ENCODE measurements at regions not wholly inside any gene's neighbourhood (a gene's known extent, or its start where the extent isn't known, plus 50 kb on each side); places are given as distances from the start of the nearest gene placed in this dataset.
"Not testable (repeated sequence)": the region's sequence is repeated elsewhere in the genome, so short reads cannot be mapped to it uniquely, and the experiment has no call there.

DNA sequence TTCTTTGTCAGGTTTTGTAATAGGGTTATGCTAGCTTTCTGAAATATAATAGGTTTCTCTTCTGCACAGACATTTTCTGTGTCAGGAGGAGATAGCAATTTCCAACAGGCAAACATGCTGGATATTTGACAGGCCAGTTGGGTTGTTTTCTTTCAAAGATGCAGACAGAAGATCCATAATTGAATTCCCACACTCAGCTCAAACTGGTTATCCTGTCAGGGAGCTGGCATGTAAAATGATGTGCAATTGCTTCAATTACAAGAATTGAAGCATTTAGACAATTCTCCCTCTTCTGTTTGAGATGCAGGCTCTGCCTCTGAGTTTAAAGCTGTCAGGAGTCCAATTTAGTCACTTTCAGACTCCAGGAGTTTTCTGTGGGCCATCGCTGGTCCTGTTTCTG is 146.2 kb upstream of the ZKSCAN2 start:
- H3K27ac Mint-ChIP-seq, result no peak overlapping the region
- H3K36me3 Mint-ChIP-seq, result no peaks in the 10 kb centered on the region
- H3K27me3 Mint-ChIP-seq, result peaks cover 10 to 13% of the 10 kb centered on the region in 2 donors
- DNase-seq (ENCODE audit: low spot score), result no peak
- no peaks in the 10 kb centered on the region for H3K9me3 Mint-ChIP-seq
- ATAC-seq, result no peak
- no peak overlapping the region for H3K4me3 Mint-ChIP-seq
- H3K4me1 Mint-ChIP-seq (ENCODE audit: low read depth in 2 of 2), result no peaks in the 10 kb centered on the region

DNA sequence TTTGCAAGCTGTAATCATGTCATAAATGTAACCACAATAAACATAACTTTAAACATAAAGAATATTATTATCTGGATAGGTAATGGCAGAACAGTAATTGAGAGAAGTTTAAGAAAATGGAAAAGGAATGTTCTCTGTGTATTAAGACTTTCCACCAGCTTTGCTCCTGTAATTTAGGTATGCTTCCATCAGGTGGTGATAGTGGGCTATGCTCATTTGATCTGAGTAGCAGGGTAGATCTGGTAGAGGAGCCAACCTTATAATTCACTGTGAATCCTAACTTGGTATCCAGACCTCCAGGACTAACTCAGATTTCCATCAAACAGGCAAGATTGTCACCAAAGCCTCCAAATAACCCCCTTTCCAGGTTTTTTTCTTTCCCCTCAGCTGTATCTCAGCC is 137.9 kb upstream of the ZKSCAN2 start:
- no peak for ATAC-seq
- DNase-seq (ENCODE audit: low spot score), result no peak
- no peaks in the 10 kb centered on the region for H3K9me3 Mint-ChIP-seq
- H3K27ac Mint-ChIP-seq, result no peak overlapping the region
- no peaks in the 10 kb centered on the region for H3K4me1 Mint-ChIP-seq (ENCODE audit: low read depth in 2 of 2)
- no peak overlapping the region for H3K4me3 Mint-ChIP-seq
- no peaks in the 10 kb centered on the region for H3K36me3 Mint-ChIP-seq
- peaks cover 4 to 5% of the 10 kb centered on the region in 2 donors for H3K27me3 Mint-ChIP-seq

DNA sequence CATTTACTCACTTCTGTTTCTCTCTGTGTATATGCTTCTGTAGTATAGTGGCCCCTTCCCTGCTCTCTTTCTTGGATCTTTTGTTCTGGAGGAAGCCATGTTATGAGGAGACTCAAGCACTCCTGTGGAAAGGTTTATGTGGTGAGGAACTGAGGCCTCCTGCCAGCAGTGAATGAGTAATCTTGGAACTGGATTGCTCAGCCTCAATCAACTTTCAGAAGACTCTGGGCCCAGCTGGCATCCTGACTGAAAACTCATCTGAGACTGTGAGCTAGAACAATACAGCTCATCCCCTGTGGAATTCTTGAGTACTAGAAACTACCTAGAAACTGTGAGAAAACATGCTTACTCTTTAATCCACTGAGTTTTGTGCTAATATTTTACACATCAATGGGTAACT is 133.1 kb upstream of the ZKSCAN2 start:
- ATAC-seq (no peak), DNase-seq (ENCODE audit: low spot score) (no peak)
- H3K9me3 Mint-ChIP-seq, result no peaks in the 10 kb centered on the region
- no peak overlapping the region for H3K27ac Mint-ChIP-seq
- no peaks in the 10 kb centered on the region for H3K4me1 Mint-ChIP-seq (ENCODE audit: low read depth in 2 of 2)
- no peak overlapping the region for H3K4me3 Mint-ChIP-seq
- peaks cover 5 to 15% of the 10 kb centered on the region in 2 donors for H3K27me3 Mint-ChIP-seq
- no peaks in the 10 kb centered on the region for H3K36me3 Mint-ChIP-seq

DNA sequence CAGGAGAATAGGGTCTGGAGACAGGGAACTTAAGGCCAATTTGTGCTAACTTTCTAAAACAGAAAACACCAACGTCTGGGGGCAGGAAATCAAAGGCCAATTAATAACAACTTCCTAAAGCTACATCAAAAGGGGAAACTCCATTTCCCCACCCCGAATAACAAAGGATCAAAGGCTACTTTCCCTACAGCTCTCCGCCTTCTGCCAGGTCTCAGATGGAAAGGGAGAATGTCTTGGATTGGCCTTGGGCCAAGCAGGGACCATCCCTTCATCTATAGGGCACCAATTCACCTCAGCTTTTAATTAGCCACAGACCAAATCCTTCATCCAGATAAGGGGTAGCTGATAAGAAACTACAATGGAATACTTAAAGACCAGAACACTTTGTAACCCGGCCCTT is 116.9 kb upstream of the ZKSCAN2 start:
- Mint-ChIP-seq H3K9me3 (no peaks in the 10 kb centered on the region), H3K4me3 (no peak overlapping the region), H3K27ac (no peak overlapping the region), H3K27me3 (peaks cover 7 to 13% of the 10 kb centered on the region in 2 donors), H3K4me1 (ENCODE audit: low read depth in 2 of 2) (no peaks in the 10 kb centered on the region), H3K36me3 (no peaks in the 10 kb centered on the region)
- DNase-seq (ENCODE audit: low spot score) (no peak), ATAC-seq (no peak)

DNA sequence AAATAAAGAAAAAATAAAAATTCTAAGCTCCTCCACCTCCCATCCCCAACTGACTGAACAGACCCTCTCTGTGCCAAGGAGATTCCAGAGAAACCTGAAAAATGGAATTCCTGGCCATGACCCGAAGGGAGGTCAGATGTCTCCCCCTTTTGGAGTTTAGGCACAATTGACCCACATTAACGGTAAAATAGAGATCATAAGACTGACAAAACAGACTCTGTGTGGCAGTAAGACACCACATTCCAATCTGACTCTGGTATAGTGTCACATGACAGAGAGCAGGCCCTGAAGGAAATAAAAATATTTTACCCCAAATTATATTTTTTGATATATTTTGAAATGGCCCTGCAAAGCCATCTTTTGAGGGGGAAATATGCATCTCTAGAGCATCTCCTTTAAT is 115.1 kb upstream of the ZKSCAN2 start:
- no peaks in the 10 kb centered on the region for H3K36me3 Mint-ChIP-seq

DNA sequence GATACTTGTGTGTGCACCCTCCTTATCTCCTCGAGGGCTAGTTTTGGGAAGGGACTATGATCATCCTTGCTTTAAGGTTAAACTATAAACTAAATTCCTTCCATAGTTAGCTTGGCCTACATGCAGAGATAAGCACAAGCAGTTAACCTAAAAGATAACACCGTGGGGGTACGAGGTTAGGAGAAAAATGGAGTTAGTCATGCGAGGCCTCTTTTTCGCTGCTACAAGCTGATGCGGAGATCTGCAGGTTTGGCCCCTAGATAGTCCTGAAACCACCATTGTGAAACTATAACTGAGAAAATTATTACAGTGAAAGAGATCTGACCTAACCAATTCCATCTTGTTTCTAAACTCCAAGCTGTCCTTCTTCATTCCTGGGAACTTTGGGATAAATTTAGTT is 113.7 kb upstream of the ZKSCAN2 start:
- H3K9me3 Mint-ChIP-seq, result no peaks in the 10 kb centered on the region
- H3K4me1 Mint-ChIP-seq (ENCODE audit: low read depth in 2 of 2), result no peaks in the 10 kb centered on the region
- H3K4me3 Mint-ChIP-seq, result no peak overlapping the region
- no peak for DNase-seq (ENCODE audit: low spot score)
- no peak overlapping the region for H3K27ac Mint-ChIP-seq
- no peak for ATAC-seq
- peaks cover 13% of the 10 kb centered on the region in 2 donors for H3K27me3 Mint-ChIP-seq
- no peaks in the 10 kb centered on the region for H3K36me3 Mint-ChIP-seq

More for the DNA sequence above, 115.1 kb upstream of the ZKSCAN2 start:
- no peak overlapping the region for H3K27ac Mint-ChIP-seq
- H3K9me3 Mint-ChIP-seq, result no peaks in the 10 kb centered on the region
- peaks cover 11 to 14% of the 10 kb centered on the region in 2 donors for H3K27me3 Mint-ChIP-seq
- no peak for DNase-seq (ENCODE audit: low spot score)
- H3K4me1 Mint-ChIP-seq (ENCODE audit: low read depth in 2 of 2), result no peaks in the 10 kb centered on the region
- no peak for ATAC-seq
- no peak overlapping the region for H3K4me3 Mint-ChIP-seq

DNA sequence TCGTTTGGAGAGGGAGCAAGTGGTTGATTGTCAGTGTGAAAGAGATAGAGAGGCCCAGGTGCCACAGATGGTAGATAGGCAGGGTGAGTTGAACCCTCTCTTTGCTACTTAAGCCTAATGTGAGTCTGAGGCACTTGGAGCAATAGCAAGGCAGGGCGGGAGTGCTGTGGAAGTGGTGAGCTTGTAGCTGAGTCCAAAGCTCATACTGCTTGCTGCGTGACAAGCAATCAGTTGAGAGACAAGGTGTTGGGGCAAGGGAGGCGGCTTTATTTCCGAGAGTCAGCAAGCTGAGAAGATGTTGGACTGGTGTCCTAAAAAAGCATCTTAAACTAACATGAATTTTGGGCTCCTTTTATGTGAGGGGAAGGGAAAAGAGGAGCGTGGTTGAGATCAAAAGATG is 112.9 kb upstream of the ZKSCAN2 start:
- H3K4me1 Mint-ChIP-seq (ENCODE audit: low read depth in 2 of 2), result no peaks in the 10 kb centered on the region
- H3K27me3 Mint-ChIP-seq, result peaks cover 15 to 19% of the 10 kb centered on the region in 2 donors
- no peak overlapping the region for H3K27ac Mint-ChIP-seq
- no peak for ATAC-seq
- no peaks in the 10 kb centered on the region for H3K36me3 Mint-ChIP-seq
- DNase-seq (ENCODE audit: low spot score), result no peak
- no peaks in the 10 kb centered on the region for H3K9me3 Mint-ChIP-seq
- no peak overlapping the region for H3K4me3 Mint-ChIP-seq

DNA sequence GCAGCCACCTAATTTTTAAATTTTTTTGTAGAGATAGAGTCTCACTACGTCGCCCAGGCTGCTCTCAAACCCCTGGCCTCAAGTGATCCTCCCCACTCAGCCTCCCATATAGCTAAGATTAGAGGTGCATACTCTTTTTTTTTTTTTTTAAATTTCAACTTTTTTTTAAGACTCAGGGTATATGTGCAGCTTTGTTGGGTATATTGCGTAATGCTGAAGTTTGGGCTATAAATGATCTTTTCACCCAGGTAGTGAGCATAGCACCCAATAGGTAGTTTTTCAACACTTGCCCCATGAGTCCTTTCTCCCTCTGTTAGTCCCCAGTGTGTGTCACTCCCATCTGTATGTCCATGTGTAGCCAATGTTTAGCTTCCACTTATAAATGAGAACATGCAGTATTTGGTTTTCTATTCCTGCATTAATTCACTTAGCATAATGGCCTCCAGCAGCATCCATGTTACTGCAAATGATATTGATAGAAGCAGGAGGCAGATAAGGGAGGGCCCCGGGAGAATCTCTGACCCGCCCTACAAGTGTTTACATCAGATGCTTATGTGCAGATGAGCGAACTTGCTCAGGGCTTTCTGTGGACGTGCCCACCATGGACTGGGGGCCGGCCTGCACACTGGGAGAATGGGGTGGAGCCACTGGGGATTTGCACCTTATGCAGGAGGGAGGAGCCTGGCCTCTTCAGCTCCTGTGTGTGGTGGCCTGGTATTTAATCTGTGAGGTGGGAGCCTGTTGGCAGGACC is 110.3 kb upstream of the ZKSCAN2 start:
- Mint-ChIP-seq H3K27ac (no peak overlapping the region), H3K9me3 (no peaks in the 10 kb centered on the region), H3K27me3 (peaks cover 20 to 25% of the 10 kb centered on the region in 2 donors), H3K36me3 (no peaks in the 10 kb centered on the region), H3K4me1 (ENCODE audit: low read depth in 2 of 2) (no peaks in the 10 kb centered on the region), H3K4me3 (no peak overlapping the region)
- DNase-seq (ENCODE audit: low spot score) (no peak), ATAC-seq (no peak)

DNA sequence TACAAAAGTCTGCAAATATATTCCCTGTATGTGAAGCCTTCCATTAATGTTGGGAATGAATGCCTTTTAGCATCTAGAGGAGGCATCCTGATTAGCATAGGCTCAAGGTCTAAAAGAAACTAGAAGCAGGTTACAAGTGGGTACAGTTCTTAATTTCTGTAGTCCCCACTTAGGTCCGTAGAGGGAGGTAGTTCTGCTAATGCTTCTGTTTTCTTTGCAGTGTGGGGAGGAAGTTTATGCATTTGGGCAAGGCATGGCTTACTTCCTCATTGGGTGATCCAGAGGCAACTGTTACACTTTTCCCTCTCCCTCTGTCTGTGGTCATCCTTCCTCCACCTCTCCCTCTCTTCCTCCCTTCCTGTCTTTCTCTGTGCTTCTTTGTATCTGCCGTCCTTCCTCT is 108.4 kb upstream of the ZKSCAN2 start:
- no peak for DNase-seq (ENCODE audit: low spot score)
- H3K4me3 Mint-ChIP-seq, result no peak overlapping the region
- H3K27me3 Mint-ChIP-seq, result peaks cover 25 to 26% of the 10 kb centered on the region in 2 donors
- H3K36me3 Mint-ChIP-seq, result no peaks in the 10 kb centered on the region
- no peak for ATAC-seq
- H3K4me1 Mint-ChIP-seq (ENCODE audit: low read depth in 2 of 2), result no peaks in the 10 kb centered on the region
- no peaks in the 10 kb centered on the region for H3K9me3 Mint-ChIP-seq
- H3K27ac Mint-ChIP-seq, result no peak overlapping the region

DNA sequence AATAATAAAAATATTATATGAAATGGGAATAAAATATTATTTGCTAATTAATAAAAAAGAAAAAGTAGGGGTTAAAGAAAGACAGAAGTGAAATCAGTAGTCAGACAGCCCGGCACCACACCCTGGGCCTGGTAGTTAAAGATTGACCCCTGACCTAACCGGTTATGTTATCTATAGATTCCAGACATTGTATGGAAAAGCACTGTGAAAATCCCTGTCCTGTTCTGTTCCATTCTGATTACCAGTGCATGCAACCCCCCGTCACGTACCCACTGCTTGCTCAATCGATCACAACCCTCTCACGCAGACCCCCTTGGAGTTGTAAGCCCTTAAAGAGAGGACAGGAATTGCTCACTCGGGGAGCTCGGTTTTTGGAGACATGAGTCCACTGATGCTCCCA is 101.9 kb upstream of the ZKSCAN2 start:
- not testable (repeated sequence) for H3K9me3 Mint-ChIP-seq; DNase-seq (ENCODE audit: low spot score); H3K36me3 Mint-ChIP-seq; ATAC-seq; H3K4me1 Mint-ChIP-seq (ENCODE audit: low read depth in 2 of 2); H3K27ac Mint-ChIP-seq; H3K4me3 Mint-ChIP-seq
- H3K27me3 Mint-ChIP-seq, result peaks cover 6 to 10% of the 10 kb centered on the region in 2 donors

DNA sequence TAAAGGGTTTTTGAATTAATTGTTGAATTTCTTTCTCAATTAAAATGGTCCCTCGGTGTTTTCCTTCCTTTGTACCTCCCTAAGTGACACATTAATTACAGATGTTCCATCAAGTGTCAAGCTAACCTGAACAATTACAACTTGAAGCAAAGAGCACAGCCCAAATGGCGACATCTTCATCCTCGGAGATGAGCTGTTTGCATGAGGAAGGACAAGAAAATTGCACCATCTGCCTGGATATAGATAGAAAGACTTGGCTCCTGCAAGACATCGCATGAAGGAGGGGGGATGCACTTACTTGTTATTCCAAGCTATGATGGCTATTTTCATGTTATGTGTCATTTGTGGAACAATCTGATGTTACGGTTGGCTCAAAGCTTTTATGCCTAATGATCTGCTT is 86.4 kb upstream of the ZKSCAN2 start:
- DNase-seq (ENCODE audit: low spot score) (no peak), ATAC-seq (no peak)
- no peaks in the 10 kb centered on the region for H3K36me3 Mint-ChIP-seq
- H3K4me1 Mint-ChIP-seq (ENCODE audit: low read depth in 2 of 2), result no peaks in the 10 kb centered on the region
- H3K27ac Mint-ChIP-seq, result no peak overlapping the region
- no peaks in the 10 kb centered on the region for H3K9me3 Mint-ChIP-seq
- no peak overlapping the region for H3K4me3 Mint-ChIP-seq
- H3K27me3 Mint-ChIP-seq, result peaks cover 13 to 33% of the 10 kb centered on the region in 2 donors

DNA sequence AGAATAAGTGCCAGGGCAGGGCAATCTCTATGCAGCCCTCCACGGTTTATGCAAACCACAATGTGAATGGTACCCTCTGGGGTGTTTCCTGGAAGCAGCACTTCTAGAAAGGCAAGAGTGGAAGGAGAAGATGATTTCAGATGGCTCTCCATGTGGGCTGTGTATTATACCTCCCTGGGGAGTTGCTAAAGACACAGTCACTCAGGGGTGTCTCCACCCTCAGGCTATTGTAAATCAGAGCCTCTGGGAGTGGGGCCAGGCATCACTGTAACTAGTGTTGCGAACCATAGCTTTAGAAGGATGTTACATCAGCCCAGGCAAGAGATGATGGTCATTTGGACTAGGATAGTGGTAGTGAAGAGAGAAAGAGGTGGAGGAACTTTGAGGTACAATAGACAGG is 83.3 kb upstream of the ZKSCAN2 start:
- no peak overlapping the region for H3K4me3 Mint-ChIP-seq
- H3K27ac Mint-ChIP-seq, result no peak overlapping the region
- no peaks in the 10 kb centered on the region for H3K36me3 Mint-ChIP-seq
- no peaks in the 10 kb centered on the region for H3K9me3 Mint-ChIP-seq
- no peaks in the 10 kb centered on the region for H3K4me1 Mint-ChIP-seq (ENCODE audit: low read depth in 2 of 2)
- no peak for ATAC-seq
- H3K27me3 Mint-ChIP-seq, result peaks cover 8 to 31% of the 10 kb centered on the region in 2 donors
- DNase-seq (ENCODE audit: low spot score), result no peak

DNA sequence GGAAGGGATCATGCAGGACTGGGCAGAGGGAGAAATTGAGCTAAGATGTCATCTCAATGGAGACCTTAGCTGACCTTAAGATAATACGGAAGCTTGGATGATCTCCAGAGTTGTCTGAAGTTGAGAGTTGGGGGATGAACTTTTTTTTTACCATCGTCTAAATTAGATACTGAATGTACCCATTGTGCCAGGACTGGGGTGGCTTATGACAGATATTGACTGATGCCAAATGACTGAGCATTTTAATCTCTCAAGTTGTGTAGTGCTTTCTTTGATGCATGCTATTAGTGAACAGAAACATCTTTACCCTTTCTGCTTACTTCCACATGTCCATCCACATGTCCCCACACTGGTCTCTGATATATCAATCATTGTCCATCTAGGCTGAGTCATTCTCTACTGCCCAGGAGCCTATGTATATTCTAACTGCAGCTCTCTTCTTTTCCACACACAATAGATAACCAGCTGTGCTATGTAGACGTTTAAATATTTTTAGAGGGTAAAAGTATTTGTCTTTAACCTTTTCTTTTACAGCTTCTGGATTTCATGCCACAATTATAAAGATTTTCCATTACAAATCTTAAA is 60.2 kb upstream of the ZKSCAN2 start:
- ATAC-seq (no peak), DNase-seq (ENCODE audit: low spot score) (no peak)
- Mint-ChIP-seq H3K27me3 (peaks cover 9 to 37% of the 10 kb centered on the region in 2 donors), H3K27ac (no peak overlapping the region), H3K36me3 (peaks cover 20% of the 10 kb centered on the region), H3K9me3 (peaks cover 27% of the 10 kb centered on the region), H3K4me3 (no peak overlapping the region), H3K4me1 (ENCODE audit: low read depth in 2 of 2) (no peaks in the 10 kb centered on the region)

DNA sequence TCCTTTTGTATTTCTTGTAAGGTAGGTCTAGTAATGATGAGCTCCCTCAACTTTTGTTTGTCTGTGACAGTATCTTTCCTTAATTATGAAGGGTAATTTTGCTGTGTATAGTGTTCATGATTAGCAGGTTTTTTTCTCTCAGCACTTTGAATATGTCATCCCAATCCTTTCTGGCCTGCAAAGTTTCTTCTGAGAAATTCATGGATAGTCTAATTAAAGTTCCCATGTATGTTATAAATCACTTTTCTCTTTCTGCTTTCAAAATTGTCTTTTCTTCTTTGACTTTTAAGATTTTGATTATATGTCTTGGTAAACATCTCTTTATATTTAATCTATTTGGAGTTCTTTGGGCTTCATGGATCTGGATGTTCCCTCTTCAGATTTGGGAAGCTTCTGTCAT is 54.3 kb upstream of the ZKSCAN2 start:
- no peak for DNase-seq (ENCODE audit: low spot score)
- Mint-ChIP-seq H3K4me1 (ENCODE audit: low read depth in 2 of 2) (no peaks in the 10 kb centered on the region), H3K36me3 (peaks cover 40% of the 10 kb centered on the region), H3K27ac (no peak overlapping the region), H3K27me3 (peaks cover 9 to 27% of the 10 kb centered on the region in 2 donors), H3K9me3 (peaks cover 28% of the 10 kb centered on the region), H3K4me3 (no peak overlapping the region)
- no peak for ATAC-seq

DNA sequence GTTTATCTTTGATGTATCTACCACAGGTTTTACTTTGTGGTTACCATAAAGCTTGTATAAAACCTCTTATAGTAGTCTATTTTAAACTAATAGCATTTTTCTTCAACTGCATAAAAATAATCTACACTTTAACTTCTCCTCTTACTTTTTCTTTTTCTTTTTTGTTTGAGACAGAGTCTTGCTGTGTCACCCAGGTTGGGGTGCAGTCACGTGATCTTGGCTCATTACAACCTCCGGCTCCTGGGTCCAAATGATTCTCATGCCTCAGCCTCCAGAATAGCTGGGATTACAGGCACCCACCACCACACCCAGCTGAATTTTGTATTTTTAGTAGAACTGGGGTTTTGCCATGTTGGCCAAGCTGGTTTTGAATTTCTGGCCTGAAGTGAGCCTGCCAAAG is 53.4 kb upstream of the ZKSCAN2 start:
- peaks cover 9 to 26% of the 10 kb centered on the region in 2 donors for H3K27me3 Mint-ChIP-seq
- no peak for ATAC-seq
- H3K4me3 Mint-ChIP-seq, result no peak overlapping the region
- no peaks in the 10 kb centered on the region for H3K4me1 Mint-ChIP-seq (ENCODE audit: low read depth in 2 of 2)
- peaks cover 27% of the 10 kb centered on the region for H3K9me3 Mint-ChIP-seq
- DNase-seq (ENCODE audit: low spot score), result no peak
- peaks cover 40% of the 10 kb centered on the region for H3K36me3 Mint-ChIP-seq
- no peak overlapping the region for H3K27ac Mint-ChIP-seq
